NCI-H524 treated with DMSO at 0.1 percent for 48 hours (cell line): ENCODE measurements at regions not wholly inside any gene's neighbourhood (a gene's known extent, or its start where the extent isn't known, plus 50 kb on each side); places are given as distances from the start of the nearest gene placed in this dataset.

ENCODE experiments used
- DNase-seq: peaks from one replicate; lab custom pipeline; 2025; lab: John Stamatoyannopoulos, UW

- no peak for DNase-seq
Measured at GRCh38 chr2:45141883-45142866, 132.9 kb upstream of the SIX2 start.

DNA sequence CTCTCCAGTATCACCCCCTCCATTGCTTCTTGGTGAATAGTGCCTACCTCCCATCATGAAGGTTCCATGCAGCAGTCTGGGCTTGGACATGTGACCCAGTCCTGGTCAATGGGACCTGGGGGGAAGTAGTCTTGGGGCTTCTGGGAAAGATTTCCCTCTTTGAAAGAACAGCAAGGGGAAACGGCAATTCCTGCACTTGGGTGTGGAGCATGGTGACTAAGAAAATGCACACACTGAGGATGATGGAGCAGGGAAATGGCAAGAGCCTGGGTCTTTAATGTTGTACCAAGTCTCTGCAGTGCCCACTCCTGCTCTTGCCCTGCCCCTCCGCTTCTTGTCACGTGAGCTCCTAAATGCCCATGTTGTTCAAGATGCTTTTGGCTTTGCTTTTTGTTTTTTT lies 131.4 kb upstream of the SIX2 start:
- no peak for DNase-seq

GRCh38 chr2:45138904-45139303 lies 129.7 kb upstream of the SIX2 start:
- no peak for DNase-seq

GRCh38 chr2:45137966-45138695 lies 128.9 kb upstream of the SIX2 start:
- DNase-seq = no peak

- DNase-seq = no peak
Measured at GRCh38 chr2:45134726-45135125, 125.5 kb upstream of the SIX2 start.

GRCh38 chr2:45134014-45134413 lies 124.8 kb upstream of the SIX2 start:
- no peak for DNase-seq

DNA sequence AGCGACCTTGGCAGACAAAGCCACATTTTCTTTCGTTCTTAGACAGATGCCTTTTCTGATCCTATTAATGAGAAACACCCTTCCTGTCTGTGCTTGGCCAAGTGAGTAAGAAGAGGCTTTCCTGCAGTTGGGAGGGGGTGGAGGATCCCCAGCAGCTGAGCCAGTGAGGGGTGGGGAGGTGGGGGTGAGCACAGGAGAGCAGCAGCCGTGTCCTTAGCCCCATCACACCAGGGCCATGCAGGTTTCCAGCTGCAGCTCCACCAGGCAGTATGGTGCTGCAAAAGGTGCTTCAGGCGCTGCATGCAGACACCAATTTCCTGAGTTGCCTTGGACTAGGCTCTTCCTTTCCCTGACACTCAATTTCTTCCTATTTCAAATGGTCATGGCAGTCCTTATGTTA lies 123.3 kb upstream of the SIX2 start:
- no peak for DNase-seq

DNA sequence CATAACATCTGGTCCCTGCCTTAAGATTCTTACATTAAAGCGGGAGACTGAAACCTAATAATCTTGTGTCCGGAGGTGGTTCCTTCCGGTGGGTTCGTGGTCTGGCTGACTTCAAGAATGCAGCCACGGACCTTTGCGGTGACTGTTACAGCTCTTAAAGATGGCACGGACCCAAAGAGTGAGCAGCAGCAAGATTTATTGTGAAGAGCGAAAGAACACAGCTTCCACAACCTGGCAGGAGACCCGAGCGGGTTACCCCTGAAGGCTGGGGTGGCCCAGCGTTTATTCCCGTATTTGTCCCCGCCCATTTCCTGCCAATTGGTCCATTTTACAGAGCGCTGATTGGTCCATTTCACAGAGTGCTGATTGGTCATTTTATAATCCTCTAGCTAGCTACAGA lies 122.3 kb upstream of the SIX2 start:
- no peak for DNase-seq

- no peak for DNase-seq
Measured at GRCh38 chr2:45130736-45131135, 121.5 kb upstream of the SIX2 start.

- no peak for DNase-seq
Measured at GRCh38 chr2:45128580-45128997, 119.3 kb upstream of the SIX2 start.

DNA sequence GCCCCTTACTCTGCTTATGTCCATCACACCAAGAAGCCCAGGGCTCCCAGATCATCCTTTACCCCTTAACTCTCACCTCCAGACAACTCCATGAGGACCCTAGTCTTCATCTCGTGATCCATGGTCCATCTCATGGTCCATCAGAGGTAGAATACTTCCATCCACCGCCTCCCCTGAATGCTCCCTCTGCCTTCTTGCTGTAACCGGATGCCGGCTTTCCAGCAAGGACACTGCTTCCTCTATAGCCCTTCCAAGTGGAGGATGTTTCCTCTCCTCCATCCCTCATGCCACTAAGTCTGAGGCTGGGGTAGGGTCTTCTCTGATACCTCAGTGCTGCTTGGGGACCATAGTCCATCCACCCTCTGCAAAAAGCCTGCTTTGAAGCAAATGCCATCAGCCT lies 118.6 kb upstream of the SIX2 start:
- no peak for DNase-seq

GRCh38 chr2:45127321-45127720 lies 118.1 kb upstream of the SIX2 start:
- no peak for DNase-seq

DNA sequence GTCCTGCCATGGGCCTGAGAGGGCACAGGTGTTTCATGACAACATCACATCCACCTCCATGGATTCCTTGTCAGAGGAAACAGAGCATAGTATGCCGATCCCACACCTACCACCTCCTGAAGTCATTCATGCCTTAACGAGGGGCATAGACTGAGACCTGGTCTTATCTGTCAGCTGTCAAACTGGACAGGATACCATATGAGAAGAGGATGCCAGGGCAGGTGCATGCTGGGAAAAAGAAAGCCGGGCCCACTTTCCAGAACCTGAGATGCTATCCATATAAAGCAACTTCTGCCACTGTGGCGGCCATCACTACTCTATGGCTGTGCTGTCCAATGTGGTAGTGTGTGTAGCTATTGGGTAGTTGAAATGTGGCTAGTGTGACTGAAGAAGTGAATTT lies 116.0 kb upstream of the SIX2 start:
- no peak for DNase-seq

GRCh38 chr2:45124456-45124855 lies 115.2 kb upstream of the SIX2 start:
- DNase-seq = no peak

DNA sequence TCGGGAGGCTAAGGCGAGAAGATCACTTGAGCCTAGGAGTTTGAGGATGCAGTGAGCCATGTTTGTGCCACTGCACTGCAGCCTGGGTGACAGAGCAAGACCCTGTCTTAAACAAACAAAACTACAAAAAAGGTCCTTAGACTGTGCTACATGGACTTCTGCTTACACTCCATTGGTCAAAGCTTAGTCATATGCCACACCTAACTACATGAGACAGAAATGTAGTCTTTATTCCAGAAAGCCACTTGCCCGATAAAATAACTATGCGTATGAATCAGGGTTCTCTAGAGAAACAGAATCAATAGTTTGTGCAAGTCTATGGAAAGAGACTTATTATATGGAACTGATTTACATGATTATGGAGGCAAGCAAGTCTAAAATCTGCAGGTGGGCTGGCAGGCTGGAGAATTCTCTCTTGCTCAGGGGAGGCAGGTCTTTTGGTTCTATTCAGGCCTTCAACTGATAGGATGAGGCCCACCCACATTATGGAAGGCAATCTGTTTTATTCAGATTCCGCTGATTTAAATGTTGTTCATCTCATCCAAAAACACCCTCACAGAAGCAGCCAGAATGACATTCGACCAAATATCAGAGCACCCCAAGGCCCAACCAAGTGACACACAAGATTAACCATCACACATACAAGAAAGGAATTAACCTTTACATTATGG lies 114.4 kb upstream of the SIX2 start:
- no peak for DNase-seq

GRCh38 chr2:45123065-45123464 lies 113.8 kb upstream of the SIX2 start:
- DNase-seq = no peak

DNA sequence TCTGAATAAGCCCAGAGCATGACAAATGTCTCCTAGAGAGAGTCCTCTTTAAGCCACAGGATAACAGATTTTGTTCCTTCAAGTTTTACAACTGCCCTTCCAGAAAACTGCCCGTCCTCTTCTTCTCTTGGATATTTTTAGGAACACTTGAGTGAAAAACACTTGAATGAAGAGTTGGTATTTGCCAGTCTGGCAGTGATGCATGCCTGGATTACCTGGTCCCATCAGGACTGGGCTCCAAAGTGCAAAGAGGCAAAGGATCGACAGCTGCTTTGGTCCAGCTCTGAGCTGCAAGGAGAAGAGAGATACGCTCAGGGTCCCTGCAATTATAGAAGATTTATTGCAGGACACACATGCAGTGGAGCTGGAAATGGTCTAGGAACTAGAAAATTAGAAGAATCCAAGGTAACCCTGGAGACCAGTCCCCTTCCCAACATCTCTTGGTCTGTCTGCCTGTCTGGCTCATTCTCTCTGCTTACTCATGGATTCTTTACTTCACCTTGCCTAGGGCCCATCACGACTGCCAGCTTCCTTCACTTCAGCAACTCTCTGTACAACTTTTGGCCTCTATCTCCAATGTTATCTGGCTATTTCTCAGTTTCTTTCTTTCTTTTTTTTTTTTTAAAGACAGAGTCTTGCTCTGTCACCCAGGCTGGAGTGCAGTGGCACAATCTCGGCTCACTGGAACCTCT lies 112.1 kb upstream of the SIX2 start:
- peak; percentile 30 for DNase-seq

DNA sequence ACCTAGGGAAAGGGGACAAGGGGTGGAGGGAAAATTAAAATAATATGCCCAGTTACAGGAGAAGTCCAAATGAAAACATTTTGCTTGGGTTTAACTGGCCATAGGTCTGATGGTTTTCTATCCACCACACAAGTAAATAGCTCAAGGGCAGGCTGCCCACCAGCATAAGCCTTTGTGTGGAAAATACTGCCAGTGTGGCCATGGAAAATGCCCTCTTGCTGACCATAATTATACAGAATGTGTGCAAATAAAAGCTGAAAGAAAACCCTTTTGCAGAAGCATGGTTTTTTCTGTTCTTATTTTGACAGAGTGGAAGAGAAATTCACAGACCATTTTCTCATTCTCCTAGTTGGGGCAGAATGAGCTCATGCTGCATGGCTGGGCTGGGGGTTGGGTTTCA lies 111.3 kb upstream of the SIX2 start:
- no peak for DNase-seq

DNA sequence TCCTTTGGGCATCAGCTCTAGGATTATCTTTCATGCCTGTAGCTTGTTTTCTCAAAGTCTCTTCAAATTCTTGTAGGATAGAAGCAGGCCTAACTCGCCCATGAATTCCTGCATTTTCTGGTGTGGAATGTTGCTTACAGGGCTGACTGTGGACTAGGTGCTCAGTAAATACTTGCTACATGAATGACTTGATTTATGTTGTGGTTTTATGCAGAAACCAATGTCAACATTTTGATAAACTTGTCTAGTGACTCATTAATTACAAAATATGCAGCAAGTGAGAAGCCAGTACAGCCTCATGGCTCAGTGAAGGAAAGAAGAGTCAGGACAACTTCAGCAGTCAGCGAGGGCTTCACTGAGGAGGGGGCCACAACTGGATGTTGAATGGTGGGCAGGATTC lies 110.6 kb upstream of the SIX2 start:
- no peak for DNase-seq

GRCh38 chr2:45119038-45119437 lies 109.8 kb upstream of the SIX2 start:
- DNase-seq = no peak

DNA sequence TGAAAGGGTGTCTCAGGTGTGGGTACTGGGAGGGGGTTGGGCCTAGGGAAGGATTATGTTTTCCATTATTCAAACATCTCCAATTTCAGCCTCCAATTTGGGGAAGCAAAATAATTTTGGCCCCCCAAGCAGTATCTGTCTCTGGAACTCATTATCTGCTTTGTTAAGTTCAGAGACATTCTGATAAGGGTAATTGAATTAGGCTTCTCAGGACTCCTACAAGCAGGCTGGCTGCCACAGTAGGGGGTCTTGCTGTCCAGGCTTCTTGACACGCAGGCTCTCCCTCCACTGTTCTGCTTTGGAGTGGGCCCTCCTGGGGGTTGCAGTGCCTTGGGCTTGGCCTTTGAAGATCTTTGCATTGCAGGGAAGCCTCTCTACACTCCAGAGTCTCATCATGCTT lies 108.1 kb upstream of the SIX2 start:
- no peak for DNase-seq

- DNase-seq = no peak
Measured at GRCh38 chr2:45115181-45115580, 105.9 kb upstream of the SIX2 start.
